Activated naive CD4-positive, alpha-beta T cell treated with anti-CD3 and anti-CD28 coated beads, Interleukin-2, amount 50 U/mL, for 16 hours (primary cell): ENCODE measurements at regions not wholly inside any gene's neighbourhood (a gene's known extent, or its start where the extent isn't known, plus 50 kb on each side); places are given as distances from the start of the nearest gene placed in this dataset.

Source experiments
- DNase-seq: peaks from one replicate; pipeline ENCODE4 v3.0.0-alpha.2; 2020

DNA sequence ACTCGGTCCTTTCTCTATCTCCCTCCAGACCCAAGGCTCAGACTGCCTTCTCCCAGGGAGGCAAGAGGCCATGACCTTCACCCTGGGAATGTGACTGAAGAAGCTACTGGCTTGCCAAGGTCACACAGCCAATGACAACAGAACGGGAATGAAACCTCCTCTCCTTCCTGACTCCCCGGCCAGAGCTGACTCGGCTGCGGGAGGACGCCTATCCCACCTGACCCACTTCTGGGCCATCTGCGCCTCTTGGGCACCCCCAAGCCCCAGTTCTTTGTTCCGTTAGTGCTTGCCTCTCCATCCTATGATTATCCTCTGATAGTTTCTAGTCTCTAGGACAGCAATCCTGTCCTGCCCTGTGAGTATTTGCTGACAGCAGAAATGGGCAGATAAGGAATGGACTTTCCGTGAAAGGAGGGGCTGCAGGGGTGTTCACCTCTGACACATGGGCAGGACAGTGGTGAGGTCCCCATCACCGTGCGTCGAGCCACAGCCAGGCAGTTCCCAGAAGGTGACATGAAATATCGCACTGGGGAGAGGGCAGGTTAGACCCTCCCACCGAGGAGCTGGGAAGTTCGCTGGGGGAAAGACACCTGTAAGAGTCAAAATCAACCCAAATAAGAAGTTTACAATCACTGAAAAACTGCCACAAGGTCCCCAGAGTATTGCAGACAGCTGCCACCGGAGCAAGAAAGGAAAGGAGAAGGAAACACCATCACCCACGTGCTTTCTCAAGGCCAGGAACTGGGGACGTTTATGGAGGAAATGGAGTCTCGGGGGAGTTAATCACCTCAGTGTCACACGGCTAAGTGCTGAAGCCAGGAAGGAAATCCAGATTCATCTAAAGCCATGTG is 63.0 kb downstream of the INSIG1 start:
- no peak for DNase-seq

DNA sequence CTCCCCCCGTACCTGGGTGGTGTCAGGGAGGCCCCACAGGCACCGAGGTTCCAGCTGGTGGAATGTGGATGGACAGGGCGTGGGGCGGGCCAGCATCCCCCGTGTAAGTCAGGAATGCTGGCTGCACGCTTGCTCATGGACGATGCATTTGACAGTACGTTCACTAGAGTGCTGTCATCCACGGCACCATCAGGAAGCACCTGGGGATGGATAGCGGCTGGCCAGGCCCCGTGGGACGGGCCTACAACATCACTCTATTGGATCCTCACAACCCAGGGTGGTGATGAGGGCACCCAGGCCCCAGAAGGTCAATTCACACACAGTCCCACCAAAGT is 63.6 kb downstream of the INSIG1 start:
- DNase-seq = no peak

DNA sequence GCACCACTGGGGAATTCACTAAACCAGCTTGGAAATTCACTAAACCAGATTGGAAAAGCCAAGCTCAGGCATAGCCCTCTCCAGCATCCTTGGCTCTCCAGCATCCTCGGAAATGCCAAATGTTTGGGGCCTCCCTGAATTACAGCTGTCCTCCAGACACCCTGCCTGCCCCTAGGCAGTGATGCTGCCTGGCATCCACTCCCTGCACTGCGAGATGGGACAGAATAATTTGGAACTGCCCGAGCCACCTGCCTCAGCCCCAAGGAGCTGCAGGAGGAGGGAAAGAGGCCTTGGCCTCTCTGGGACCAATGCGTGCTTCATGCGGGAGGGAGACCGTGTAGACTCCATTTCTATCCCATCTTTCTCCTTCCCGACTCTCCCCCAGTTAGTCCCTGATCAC is 64.3 kb downstream of the INSIG1 start:
- DNase-seq = no peak

DNA sequence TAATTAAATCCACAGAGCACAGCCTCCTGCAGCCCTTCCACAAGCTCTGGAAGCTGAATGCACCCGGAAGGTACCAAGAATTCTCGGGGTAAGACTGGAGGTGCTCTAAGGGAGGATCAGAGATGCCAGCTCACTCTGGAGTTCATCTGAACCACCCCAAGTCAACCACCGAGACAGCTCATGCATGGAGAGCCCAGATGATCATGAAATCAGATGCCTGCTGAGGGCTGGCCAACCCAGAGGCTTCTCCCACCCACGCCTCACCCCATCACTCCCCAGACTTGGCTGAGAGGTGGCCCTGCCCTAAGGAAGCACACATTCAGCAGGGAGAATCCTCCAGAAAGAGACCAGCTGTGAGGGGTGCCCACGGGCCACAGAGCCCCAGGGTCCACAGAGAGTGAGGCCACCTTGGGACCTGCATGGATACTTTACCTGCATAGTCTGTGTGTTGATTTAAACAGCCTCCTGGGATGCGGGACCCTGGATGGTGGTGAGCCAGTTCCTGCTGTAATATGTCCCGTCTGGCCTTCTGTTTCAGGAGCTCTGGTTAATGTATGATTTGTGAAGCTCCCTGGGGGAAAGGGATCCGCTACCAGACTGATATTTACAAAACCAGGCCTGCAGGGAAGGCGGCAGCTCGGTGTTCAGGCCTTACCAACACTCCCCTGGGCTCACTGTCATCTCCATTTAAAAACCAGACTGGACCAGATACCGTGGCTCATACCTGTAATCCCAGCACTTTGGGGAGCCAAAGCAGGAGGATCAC is 64.9 kb downstream of the INSIG1 start:
- DNase-seq = no peak

DNA sequence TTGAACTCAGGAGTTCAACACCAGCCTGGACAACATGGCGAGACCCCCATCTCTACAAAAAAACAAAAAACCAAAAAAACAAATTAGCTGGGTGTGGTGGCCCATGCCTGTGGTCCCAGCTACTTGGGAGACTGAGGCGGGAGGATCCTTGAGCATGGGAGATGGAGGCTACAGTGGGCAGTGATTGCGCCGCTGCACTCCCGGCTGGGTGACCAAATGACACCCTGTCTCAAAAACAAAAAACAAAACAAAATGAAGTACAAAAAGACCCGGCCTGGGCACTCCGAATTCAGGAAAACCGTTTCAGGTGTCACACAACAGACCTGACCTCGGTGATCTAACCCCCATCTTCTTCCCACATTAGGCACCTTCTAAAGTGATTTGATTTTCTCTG is 65.5 kb downstream of the INSIG1 start:
- DNase-seq = no peak

DNA sequence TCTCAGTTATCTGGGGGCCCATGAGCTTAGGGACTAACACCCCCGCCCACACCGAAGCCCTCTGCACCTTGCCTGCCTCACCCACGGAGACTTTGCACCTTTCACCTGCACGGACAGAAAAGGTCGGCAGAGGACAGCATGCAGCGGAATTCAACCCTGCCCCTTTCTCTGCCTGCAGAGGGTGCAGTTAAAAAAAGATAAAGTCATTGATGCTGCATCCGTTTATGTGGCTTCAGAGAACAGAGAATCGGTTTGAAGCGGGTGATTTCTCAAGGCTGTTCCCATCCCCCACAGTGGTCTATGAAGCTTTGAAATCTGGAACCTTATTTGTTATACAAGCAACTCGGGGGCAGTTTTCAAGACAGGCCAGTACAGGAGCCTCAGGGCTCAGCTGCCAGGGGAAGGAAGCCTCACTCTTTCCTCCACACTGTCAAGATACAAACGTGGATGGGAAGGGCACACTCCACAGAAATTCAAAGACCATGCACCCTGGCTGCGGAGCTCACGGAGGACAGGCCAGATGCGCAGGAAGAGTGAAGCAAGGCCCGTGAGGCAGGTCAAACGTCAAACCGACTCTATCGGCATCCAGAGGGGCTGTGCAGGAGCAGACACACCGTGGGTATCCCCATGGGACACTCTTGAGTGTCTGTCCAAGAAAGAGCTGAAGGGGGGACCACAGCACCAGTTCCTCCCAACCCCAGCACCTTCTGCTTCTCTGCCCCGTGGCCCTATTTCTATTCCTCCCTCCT is 66.3 kb downstream of the INSIG1 start:
- DNase-seq = no peak

DNA sequence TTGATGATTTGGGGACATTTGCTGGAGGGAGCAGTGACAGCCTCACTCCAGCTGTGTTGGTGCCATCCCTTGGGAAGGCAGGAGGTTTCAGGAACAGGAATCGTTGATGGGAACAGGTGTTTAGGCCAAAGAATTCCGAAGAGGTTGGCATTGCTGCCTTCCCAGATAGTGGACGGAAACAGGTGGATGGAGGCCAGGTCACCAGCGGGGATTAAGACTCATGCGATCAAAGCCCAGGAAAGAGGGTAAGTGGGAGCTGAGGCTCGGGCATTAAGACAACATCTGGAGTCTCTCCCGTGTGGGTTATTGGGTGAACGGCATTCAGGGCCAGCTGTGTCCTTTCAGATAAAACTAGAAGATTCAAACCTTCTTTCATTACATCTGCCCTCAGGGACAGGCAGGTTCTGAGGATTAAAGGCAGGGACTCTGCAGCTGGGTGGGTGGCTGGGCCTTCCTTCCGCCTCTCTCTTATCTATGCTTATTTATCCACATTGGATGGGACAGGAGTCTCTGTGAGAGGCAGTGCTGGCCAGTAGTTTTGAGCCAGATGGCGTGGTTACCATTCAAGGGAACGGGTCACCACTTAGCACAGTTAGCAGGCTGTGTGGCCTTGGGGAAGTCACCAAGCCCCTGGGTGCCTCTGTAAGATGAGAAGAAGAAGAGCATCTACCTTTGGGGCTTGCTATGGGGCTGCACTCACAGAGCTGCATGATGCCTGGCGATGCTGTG is 67.6 kb downstream of the INSIG1 start:
- DNase-seq = no peak

DNA sequence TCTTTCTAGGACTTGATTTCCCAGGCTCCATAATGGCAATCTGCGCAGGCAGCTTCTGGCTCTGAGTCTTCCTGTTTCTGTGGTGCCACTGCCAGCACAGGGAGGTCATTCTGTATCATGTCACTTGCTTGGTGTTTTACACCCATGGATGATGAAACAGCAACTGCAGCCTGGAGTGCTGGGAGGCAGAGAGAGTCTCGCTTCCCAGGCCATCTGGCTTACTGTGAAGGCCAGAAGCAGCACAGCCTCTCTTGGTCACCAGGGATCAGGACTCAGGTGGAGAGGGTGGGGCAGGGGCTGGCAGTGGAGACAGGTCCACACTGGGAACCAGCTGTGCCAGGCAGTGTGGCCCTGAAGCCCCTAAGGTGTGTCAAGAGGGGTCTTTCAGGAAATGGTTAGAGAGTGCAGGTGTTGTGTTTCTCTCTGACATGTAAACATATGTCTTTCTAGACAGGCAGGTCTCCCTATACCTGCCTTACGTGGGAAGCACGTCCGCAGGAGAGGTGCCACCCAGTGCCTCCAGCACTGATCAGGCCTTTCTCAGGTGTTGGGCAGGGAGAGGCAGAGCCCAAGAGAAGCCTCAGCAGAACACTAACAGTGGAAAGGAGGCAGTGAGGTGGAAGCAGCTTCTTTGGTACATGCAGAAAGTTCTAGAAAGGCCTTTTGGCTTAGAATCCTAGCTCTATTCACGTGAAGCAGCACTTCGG is 71.4 kb downstream of the INSIG1 start:
- DNase-seq = no peak

DNA sequence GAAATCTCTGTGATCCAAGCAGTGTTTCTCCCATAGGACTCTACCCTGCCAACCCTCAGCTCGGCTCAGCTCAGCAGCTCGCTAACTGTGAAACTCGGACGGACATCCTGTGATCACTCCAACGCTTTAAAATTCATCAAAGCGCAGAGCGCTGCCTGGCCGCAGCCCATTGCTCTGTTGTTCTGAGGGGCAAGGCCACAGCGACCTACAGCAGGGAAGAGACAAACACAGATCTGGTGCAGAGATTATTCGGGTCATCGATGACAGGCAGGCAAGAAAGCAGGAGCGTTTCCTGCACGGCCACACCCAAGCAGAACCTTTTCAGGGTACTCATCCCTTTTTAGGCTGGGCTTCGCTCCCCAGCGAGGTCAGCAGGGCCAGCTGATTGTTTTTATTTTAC is 72.1 kb downstream of the INSIG1 start:
- DNase-seq = no peak

DNA sequence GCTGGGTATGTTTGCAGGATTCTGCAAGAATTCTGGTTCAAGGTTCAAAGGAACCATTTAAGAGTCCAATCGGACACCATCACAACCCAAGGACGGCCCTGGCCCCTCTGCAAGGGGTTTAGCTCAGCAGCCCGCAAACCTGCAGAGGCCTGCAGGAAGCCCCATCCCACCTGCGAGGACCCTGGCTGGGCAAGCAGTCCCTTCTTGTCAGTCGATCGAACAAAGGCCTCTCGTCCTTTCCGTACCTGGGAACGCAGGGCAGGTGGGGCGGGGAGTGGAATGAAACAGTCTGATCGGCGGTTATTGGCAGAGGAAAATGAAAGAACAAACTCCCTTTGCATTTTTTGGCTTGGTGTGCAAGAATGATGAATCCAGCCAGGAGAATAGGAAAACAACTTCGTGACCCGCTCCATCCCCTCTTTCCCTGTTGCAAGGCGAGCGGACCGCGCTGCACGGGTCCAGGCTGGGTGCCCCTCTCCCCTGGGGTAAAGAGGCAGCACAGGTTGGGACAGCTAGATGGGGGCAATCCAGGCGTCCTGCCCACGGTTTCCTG is 73.7 kb downstream of the INSIG1 start:
- DNase-seq = no peak

DNA sequence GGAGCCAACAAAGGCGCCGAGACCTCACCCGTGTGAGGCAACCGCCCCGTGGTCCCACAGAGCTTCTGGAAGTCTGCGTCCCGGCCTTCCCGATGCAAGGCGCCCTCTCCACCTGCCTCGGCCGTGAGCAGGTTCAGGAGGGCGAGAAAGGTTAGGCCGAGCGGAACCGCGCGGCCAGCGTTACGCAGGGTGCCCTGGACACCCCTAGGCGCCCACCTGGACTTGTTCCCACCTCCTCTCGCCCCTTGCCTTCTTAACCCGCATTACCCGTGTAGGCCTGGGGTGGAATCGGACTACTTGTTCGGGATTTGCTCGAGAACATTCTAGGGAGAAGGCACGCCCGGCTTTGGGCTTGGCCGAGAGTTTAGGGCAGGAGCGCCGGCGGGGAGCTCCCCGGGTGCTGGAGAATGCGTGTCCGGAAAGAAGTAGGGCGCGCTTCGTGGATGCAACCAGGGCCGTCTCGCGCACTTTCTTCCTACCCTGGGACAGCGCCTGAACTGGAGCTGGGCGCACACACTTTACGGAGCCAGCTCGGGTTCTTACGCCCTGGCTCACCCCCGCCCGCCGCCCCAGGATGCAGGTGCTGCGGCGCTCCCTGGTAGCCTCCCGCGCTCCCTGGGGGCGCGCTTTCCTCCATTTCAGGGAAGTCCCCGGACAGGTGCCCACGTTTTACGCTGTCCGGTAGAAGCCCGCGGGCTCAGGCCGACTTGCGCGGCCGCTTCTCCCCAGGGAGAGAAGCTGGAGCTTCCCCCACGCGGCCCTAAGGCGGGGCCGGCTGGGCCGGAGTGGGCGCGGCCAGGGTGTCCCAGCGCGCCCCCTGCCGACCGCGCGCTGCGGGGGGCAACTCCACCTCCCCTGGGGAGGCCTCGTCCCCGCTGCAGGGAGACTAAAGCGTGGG is 74.5 kb downstream of the INSIG1 start:
- no peak for DNase-seq

DNA sequence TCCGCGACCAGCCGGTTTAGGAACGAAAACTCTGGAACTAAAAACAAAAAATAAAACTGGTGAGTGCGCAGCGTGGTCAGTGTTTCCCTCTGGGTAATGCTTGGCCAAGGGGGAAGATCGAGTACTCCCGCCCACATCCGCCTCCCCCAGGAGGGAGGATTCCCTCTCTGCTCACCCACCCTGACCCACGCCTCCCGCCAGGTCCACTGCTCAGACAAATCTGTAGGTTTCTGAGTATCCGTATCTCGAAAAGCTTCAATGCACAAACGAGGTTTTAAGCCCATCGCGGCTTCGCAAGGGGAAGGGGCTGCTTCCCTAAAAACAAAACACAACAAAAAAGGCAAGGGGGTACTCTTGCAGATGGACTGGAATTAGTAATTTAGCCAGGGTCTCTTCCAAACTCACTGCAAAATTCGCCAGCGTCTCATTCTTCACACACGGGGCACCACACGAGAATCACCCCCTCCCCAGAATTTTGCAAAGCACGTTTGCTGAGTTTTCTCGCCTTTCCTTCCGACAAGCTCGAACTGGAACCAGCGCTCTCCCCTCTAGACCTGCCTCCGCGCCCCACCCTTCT is 75.2 kb downstream of the INSIG1 start:
- no peak for DNase-seq

DNA sequence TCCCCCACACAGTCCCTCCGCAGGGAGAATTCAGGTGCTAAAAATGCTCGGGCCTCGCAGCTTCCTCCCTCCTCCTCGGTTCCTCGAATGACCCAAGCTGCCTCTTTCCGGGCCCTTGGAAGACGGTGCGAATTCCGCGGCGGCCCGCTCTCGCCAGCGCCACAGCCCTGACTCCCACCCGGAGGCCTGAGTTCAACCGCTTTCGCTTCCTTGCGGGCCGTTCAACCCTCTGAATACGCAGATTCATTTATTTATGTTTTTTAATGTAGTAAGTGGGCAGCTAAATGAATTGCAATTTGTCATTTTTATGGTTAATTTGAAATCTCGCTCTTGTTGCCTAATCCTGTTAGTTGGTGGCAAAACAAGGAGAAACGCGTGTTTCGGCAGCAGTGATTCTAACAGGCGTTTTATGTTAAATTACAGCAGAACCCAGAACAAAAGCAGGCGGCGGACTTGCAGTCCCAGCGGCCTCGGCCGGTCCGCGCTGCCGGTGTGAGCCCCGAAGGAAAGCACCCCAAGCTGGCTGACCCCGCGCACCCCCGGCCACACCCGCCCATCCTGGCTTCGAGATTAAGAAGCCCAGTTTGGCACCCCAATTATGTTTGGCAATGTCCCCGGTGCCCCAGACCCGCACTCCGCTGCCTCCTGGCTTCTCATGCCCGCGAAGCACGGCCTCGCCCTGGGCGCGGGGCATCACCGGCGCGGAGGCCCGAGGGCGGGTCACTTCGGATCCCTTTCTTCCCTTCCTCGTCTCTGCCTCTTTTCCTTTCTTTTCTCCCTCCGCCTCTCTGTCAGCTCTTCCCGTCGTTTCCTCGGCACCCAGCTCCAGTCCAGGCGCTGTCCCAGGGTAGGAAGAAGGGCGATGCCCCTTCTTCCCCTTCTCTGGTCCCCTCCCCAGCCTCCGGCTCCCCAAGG is 75.9 kb downstream of the INSIG1 start:
- DNase-seq = no peak

DNA sequence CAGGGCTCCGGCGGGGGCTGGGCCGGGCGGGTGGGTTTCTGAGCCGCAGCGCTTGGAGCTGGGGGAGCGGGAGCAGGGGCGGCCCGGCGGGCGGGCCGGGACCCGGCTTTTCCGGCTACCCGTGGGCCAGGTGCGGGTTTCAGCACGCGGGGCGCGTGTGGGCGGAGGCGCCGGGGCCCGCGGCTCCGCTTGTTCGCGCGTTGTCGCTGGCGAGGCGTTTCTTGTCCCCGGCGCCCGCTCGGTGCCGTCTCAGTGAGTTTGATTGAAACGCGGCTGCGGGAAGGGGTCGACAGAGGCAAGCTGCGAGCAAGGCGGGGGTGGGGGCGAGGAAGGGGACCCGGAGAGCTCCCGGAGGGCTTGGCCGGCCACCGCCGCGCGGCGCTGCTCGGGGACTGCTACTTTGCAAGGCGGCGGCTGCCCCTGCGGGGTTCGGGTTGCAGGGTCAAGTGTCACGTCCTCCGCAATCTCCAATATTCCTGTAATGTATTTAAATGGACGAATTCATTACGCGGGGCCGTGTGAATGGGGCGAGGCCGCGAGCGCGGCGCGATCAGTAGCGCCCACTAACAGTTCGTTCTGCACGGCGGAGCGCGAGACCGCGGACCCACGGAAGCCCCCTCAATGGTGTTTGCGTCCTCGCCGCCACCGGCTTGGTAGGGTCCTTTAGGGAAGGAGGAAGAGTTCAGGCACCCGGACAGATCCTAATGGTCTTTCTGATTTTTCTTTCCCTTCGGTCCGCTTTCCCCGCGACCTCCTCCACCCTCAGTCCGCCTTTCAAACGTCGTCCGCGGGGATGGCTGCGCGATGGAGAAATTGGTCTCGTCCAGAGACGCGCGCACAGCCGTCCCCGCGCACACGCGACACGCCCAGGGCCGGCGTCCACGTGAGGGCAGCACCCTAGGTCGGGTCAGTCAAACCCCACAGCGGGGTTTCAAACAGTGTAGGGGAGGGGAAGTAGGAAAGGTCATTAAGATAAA is 76.9 kb downstream of the INSIG1 start:
- DNase-seq = no peak

DNA sequence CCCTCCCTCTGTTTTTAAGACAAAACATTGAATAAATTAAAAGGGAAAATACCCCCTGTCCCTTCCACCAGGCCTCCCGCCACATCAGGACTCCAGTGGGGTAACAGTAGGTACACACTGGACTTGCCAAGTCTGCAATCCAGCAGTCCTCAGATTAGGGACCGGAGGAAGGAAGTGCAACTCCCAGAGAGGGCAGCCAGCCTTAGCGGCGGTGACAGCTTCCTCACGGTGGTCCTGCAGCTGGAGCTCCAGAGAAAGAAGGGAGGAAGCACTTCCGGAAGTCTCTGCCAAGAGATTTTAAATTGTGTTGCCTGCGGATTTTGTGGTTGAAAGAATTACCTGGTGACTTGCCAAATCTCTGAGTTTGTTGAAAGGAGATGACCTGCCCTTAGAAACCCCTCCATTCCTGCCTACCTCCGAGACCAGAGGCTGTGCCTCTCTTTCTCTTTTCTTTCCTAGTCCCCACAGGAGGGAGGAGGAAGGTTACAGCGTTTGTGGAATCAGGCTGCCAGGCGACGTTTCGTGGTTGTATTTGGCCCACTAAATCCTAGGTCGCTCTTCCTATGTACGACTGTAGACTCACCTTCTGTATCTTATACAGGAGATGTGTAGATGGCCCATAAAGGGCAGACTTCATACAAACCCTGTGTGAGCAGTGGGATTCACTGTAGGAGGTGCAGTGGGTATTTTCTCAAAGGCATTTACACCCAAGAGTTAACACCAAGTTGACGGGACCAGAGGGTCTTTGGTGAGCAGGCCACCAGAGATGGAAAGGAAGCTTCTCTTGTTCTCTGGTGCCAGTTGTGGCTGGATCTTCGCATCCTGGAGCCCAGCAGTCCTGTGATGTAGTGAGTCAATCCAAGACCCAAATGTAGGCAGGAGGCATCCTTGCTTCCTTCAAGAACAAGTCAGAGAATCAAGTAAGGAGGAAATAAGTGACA is 77.9 kb downstream of the INSIG1 start:
- DNase-seq = no peak

DNA sequence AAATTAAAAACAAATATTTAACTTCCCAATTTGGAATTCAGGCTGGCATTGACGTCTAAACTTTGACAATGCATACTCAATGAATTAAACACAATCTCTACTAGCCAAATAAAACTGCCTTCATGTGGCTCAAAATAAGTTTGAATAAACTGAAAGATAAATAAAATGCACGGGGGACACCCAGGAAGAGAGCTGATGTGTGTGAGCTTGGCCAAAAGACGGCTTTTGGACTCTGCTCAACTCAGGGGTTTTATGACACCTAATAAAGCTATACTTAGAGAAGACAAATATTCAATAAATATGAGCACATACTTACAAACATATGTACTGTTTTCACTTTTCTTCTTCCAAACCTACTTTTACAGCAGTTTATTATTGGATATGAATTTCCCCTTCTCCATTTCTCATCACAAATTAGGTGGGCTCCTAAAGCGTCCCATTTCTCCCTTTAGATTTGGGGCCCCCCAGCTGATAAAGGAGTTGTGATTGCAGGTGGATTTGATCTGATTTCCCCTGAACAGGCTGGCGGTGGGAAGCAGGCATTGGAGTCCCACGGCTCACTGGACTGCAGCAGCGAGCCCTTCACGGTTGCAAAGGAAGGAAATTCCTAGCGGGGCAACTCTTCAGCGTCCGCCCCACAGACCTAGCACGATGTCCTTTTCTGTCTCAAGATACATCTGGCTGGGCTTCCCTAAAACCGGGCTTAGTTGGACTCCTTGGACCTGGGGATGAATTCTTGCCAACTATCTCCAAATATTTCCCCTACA is 79.6 kb downstream of the INSIG1 start:
- DNase-seq = no peak
